IMR-90 (cell line): ENCODE measurements at regions not wholly inside any gene's neighbourhood (a gene's known extent, or its start where the extent isn't known, plus 50 kb on each side); places are given as distances from the start of the nearest gene placed in this dataset.

Source experiments
- BHLHE40 ChIP-seq: fragments of 150-350 bp; IDR thresholded peaks from 2 replicates; pipeline ENCODE4 v1.6.1; 2016; ENCODE audit warnings: mild to moderate bottlenecking, low read depth, low read length
- CTCF ChIP-seq: conservative IDR thresholded peaks from 2 replicates; pipeline ENCODE4 v1.5.1; 2012; ENCODE audit warnings: mild to moderate bottlenecking, low read depth, low read length, improper control_type of control experiment
- ELK1 ChIP-seq: fragments of 150-350 bp; IDR thresholded peaks from 2 replicates; pipeline ENCODE4 v1.6.1; 2016; ENCODE audit warnings: low read depth, mild to moderate bottlenecking, low read length, moderate library complexity, borderline replicate concordance
- MAFK ChIP-seq: IDR thresholded peaks from 2 replicates; pipeline ENCODE4 v1.6.1; 2012; ENCODE audit warnings: low read depth, low read length, improper control_type of control experiment
- MAZ ChIP-seq: IDR thresholded peaks from 2 replicates; pipeline ENCODE4 v1.6.1; 2012; ENCODE audit warnings: low read depth, mild to moderate bottlenecking, low read length, improper control_type of control experiment, moderate library complexity, borderline replicate concordance
- POLR2A ChIP-seq: IDR thresholded peaks from 2 replicates; pipeline ENCODE4 v1.6.1; 2012; ENCODE audit warnings: mild to moderate bottlenecking, low read depth, low read length
- RAD21 ChIP-seq: IDR thresholded peaks from 2 replicates; pipeline ENCODE4 v1.6.1; 2012; ENCODE audit warnings: low read length, improper control_type of control experiment
- RCOR1 ChIP-seq: IDR thresholded peaks from 2 replicates; pipeline ENCODE4 v1.6.1; 2012; ENCODE audit warnings: mild to moderate bottlenecking, low read length, improper control_type of control experiment; ENCODE audit not compliant: insufficient replicate concordance

GRCh38 chr6:82801083-82801482 lies 264.6 kb downstream of the UBE3D start:
- TF ChIP-seq CTCF (no peak), MAFK (0 out of 2 replicates have a peak, but pooled peaks have one; percentile 21), RCOR1 (no peak), POLR2A (no peak), BHLHE40 (no peak), RAD21 (no peak), MAZ (no peak), ELK1 (no peak)
